DOHH2 (cell line): ENCODE measurements at regions not wholly inside any gene's neighbourhood (a gene's known extent, or its start where the extent isn't known, plus 50 kb on each side); places are given as distances from the start of the nearest gene placed in this dataset.
"Not testable (repeated sequence)": the region's sequence is repeated elsewhere in the genome, so short reads cannot be mapped to it uniquely, and the experiment has no call there.

Source experiments
- H3F3A ChIP-seq: fragments of 200-600 bp; sonication (generic), shearing (Covaris generic); 2 replicates; pipeline ENCODE4 v1.6.0; 2016; ENCODE audit warnings: antibody characterized with exemption, mild to moderate bottlenecking; ENCODE audit not compliant: control insufficient read depth, insufficient read depth
- H3K27ac ChIP-seq: fragments of 200-600 bp; sonication (generic); 2 replicates; pipeline ENCODE4 v1.5.1; 2014; ENCODE audit warnings: low read depth, mild to moderate bottlenecking, low read length, moderate library complexity
- H3K27me3 ChIP-seq: fragments of 200-600 bp; sonication (generic); 2 replicates; pipeline ENCODE4 v1.6.1; 2014; ENCODE audit warnings: mild to moderate bottlenecking, low read length, mixed read lengths; ENCODE audit not compliant: control insufficient read depth
- H3K36me3 ChIP-seq: fragments of 200-600 bp; sonication (generic); 2 replicates; pipeline ENCODE4 v1.6.1; 2014; ENCODE audit warnings: mild to moderate bottlenecking, low read length, moderate library complexity, mixed read lengths; ENCODE audit not compliant: control insufficient read depth
- H3K4me1 ChIP-seq: fragments of 200-600 bp; sonication (generic); 2 replicates; pipeline ENCODE4 v1.6.1; 2014; ENCODE audit warnings: mild to moderate bottlenecking, low read length, mixed read lengths; ENCODE audit not compliant: control insufficient read depth
- H3K4me2 ChIP-seq: fragments of 200-600 bp; sonication (generic); 2 replicates; pipeline ENCODE4 v1.6.0; 2014; ENCODE audit warnings: mild to moderate bottlenecking, low read length, moderate library complexity
- H3K4me3 ChIP-seq: fragments of 200-600 bp; sonication (generic); 2 replicates; pipeline ENCODE4 v1.5.1; 2014; ENCODE audit warnings: mild to moderate bottlenecking, low read length, mixed read lengths
- H3K79me2 ChIP-seq: fragments of 200-600 bp; sonication (generic); 2 replicates; pipeline ENCODE4 v1.6.1; 2014; ENCODE audit warnings: mild to moderate bottlenecking, low read length, mixed read lengths; ENCODE audit not compliant: control insufficient read depth
- H3K9me2 ChIP-seq: fragments of 200-600 bp; sonication (generic); replicated peaks from 2 replicates; pipeline ENCODE4 v1.6.1; 2014; ENCODE audit warnings: mild to moderate bottlenecking, low read length, mixed read lengths; ENCODE audit not compliant: control insufficient read depth
- H3K9me3 ChIP-seq: fragments of 200-600 bp; sonication (generic); 2 replicates; pipeline ENCODE4 v1.6.1; 2014; ENCODE audit warnings: antibody characterized with exemption, low read length, mixed read lengths; ENCODE audit not compliant: control insufficient read depth, insufficient read depth
- H4K20me1 ChIP-seq: fragments of 200-600 bp; sonication (generic); 2 replicates; pipeline ENCODE4 v1.6.0; 2014; ENCODE audit warnings: low read depth, mild to moderate bottlenecking, antibody characterized with exemption, low read length, moderate library complexity; ENCODE audit not compliant: control insufficient read depth, insufficient read depth
- EZH2phosphoT487 ChIP-seq: fragments of 200-600 bp; sonication (generic); IDR thresholded peaks from 2 replicates; pipeline ENCODE4 v1.6.1; 2017; ENCODE audit warnings: borderline replicate concordance, mild to moderate bottlenecking, antibody characterized with exemption, low read length, moderate library complexity, mixed read lengths
- TF ChIP-seq, protein P1 (sequence below): fragments of 200-600 bp; sonication (generic); IDR thresholded peaks from one replicate; pipeline ENCODE4 v1.5.1; 2014; ENCODE audit warnings: antibody characterized with exemption, mild to moderate bottlenecking, low read depth, low read length; ENCODE audit not compliant: poor library complexity, severe bottlenecking

DNA sequence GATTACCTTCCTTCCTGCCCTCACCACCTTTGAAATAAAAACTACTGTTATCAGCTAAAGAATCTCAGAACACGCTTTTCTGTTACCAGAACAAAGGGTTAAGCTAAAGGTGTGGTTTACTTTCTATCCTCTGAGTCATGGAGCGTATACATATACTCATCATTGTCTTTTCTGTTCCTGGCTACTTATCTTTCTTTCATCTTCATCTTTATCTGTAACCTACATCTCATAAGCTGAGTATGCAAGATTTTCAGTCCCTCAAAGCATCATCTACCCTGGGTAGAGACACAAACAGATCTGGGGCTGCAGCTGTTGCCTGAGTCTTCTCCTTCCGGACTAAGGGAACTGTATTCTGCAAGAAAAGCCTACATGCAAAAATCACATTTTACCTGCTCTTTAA lies 75.6 kb downstream of the LMO4 start:
- no peaks in the 10 kb centered on the region for H3K36me3 ChIP-seq
- H3K79me2 ChIP-seq, result no peaks in the 10 kb centered on the region
- peaks cover 7% of the 10 kb centered on the region; the same call in 1 of the 2 replicates for H3F3A ChIP-seq
- no peaks in the 10 kb centered on the region for H4K20me1 ChIP-seq
- no peak for TF ChIP-seq EZH2phosphoT487
- TF ChIP-seq, protein P1, sequence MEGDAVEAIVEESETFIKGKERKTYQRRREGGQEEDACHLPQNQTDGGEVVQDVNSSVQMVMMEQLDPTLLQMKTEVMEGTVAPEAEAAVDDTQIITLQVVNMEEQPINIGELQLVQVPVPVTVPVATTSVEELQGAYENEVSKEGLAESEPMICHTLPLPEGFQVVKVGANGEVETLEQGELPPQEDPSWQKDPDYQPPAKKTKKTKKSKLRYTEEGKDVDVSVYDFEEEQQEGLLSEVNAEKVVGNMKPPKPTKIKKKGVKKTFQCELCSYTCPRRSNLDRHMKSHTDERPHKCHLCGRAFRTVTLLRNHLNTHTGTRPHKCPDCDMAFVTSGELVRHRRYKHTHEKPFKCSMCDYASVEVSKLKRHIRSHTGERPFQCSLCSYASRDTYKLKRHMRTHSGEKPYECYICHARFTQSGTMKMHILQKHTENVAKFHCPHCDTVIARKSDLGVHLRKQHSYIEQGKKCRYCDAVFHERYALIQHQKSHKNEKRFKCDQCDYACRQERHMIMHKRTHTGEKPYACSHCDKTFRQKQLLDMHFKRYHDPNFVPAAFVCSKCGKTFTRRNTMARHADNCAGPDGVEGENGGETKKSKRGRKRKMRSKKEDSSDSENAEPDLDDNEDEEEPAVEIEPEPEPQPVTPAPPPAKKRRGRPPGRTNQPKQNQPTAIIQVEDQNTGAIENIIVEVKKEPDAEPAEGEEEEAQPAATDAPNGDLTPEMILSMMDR, result no peak
- no peak overlapping the region for H3K4me3 ChIP-seq
- H3K27me3 ChIP-seq, result no peaks in the 10 kb centered on the region
- H3K4me2 ChIP-seq, result no peak overlapping the region
- H3K9me3 ChIP-seq, result no peaks in the 10 kb centered on the region
- no peaks in the 10 kb centered on the region for H3K9me2 ChIP-seq
- no peak overlapping the region for H3K27ac ChIP-seq
- peaks cover 52% of the 10 kb centered on the region for H3K4me1 ChIP-seq

DNA sequence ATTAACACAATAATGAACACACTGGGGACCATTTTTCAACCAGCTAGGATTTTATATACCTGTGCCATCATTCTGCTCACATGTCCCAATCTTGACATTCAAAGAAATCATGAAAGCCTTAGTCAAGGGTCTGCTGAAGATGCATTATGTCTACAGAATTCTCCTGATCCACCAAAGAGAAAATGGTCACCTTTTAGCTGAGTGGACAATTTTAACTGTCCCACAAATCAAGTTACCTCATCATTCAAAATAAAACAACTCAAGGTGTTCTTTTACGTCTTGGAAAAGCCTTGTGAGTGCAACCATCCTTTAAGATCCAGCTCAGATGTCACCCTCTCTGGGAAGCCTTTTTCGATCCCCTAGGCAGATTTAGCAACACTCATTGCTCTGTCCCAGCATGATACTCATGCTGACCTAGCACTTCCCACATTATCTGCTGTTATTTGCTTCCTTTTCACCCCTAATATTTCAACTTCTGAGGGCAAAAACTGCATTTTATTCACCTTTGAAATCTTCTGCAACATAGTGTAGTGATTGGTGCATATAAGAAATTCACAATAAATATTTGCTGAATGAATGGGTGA lies 80.1 kb downstream of the LMO4 start:
- H3K4me1 ChIP-seq, result peaks cover 20% of the 10 kb centered on the region
- no peak overlapping the region for H3K27ac ChIP-seq
- no peak for TF ChIP-seq EZH2phosphoT487
- TF ChIP-seq, protein P1, result no peak

DNA sequence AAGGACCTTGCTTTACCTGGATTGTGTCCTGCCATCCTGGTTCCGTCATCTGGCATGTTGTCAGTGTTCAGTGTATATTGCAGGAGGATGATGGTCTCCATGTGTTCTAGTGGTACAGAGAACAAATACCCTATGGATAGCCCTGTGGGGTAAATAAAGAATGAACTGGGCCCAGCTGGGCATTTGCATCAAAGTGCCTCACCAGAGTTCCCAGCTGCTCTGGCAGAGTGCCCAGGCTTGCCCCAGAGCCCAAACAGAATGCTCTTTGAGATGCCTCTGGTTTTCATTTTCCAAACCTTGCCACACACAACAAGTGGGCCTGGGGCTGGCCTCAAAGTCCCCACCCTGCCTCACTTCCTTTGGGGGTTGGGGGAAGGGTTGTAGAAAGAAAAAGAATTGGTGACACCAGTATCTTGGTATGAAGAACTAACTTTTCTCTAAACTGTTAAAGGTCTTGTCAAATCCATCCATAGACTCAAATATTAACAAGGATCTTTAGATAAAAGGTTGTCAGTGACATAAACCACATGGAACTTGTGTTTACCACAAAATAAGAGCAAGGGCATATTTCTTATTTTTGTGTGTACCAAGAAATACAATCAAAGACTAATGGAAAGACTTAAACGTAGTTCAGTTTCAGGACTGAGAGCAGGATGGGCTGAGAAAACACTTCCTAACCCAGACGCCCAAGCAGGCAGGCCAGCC lies 82.2 kb downstream of the LMO4 start:
- H3K4me2 ChIP-seq, result no peak overlapping the region
- no peaks in the 10 kb centered on the region for H3F3A ChIP-seq
- H3K27me3 ChIP-seq, result no peaks in the 10 kb centered on the region
- H3K36me3 ChIP-seq, result no peaks in the 10 kb centered on the region
- H3K79me2 ChIP-seq, result no peaks in the 10 kb centered on the region
- no peaks in the 10 kb centered on the region for H3K9me3 ChIP-seq
- H3K27ac ChIP-seq, result no peak overlapping the region
- H3K4me3 ChIP-seq, result no peak overlapping the region
- no peaks in the 10 kb centered on the region for H3K9me2 ChIP-seq
- TF ChIP-seq, protein P1, result no peak
- TF ChIP-seq EZH2phosphoT487, result no peak
- no peaks in the 10 kb centered on the region for H4K20me1 ChIP-seq
- H3K4me1 ChIP-seq, result peaks cover 20% of the 10 kb centered on the region

More for the DNA sequence above, 80.1 kb downstream of the LMO4 start:
- H3F3A ChIP-seq, result no peaks in the 10 kb centered on the region
- no peaks in the 10 kb centered on the region for H3K27me3 ChIP-seq
- H4K20me1 ChIP-seq, result no peaks in the 10 kb centered on the region
- no peaks in the 10 kb centered on the region for H3K9me2 ChIP-seq
- H3K4me2 ChIP-seq, result no peak overlapping the region
- H3K9me3 ChIP-seq, result no peaks in the 10 kb centered on the region
- no peaks in the 10 kb centered on the region for H3K36me3 ChIP-seq
- no peaks in the 10 kb centered on the region for H3K79me2 ChIP-seq
- no peak overlapping the region for H3K4me3 ChIP-seq

DNA sequence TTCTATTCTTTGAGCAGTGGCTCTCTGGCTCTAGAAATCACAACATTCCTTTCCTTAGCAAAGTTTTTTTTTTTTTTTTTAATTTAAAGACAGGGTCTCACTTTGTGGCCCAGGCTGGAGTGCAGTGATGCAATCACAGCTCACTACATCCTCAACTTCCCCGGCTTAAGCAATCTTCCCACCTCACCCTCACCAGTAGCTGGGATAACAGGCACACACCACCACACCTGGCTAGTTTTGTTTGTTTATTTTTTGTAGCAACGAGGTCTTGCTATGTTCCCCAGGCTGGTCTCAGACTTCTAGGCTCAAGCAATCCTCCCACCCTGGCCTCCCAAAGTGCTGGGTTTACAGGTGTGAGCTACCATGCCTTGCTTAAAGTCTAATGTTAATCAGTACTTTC lies 85.2 kb downstream of the LMO4 start:
- H3K27me3 ChIP-seq, H3K9me2 ChIP-seq, H3K4me3 ChIP-seq, H3K9me3 ChIP-seq, H3K36me3 ChIP-seq, H3K4me2 ChIP-seq, H3K4me1 ChIP-seq, H3K27ac ChIP-seq, H4K20me1 ChIP-seq, H3K79me2 ChIP-seq, H3F3A ChIP-seq: not testable (repeated sequence)
